Thoracic aorta (tissue), 2 donors: ENCODE measurements at regions not wholly inside any gene's neighbourhood (a gene's known extent, or its start where the extent isn't known, plus 50 kb on each side); places are given as distances from the start of the nearest gene placed in this dataset.

ENCODE experiments used
- ATAC-seq: fragments of 150-250 bp; one replicate; pipeline ENCODE4 v1.8.0; 2017; ENCODE audit warnings: low read depth; ENCODE audit not compliant: insufficient number of reproducible peaks, low FRiP score
- DNase-seq: peaks from one replicate; pipeline ENCODE4 v3.0.0-alpha.2; 2020; ENCODE audit warnings: low spot score
- H3K27ac ChIP-seq, 2 donors: fragments of 200-600 bp; sonication (generic); 1 replicate in 1 of 2; 2 replicates in 1 of 2; pipeline ENCODE4 v1.5.1; 2016; ENCODE audit warnings: mild to moderate bottlenecking in 2 of 2, moderate library complexity in 2 of 2
- H3K27me3 ChIP-seq: fragments of 200-600 bp; sonication (generic); replicated peaks from 2 replicates; pipeline ENCODE4 v1.6.0; 2016; ENCODE audit warnings: mild to moderate bottlenecking; ENCODE audit not compliant: insufficient read depth
- H3K36me3 ChIP-seq: fragments of 200-600 bp; sonication (generic); one replicate; pipeline ENCODE4 v1.5.1; 2016
- H3K4me1 ChIP-seq, 2 donors: fragments of 200-600 bp; sonication (generic); 1 replicate in 1 of 2; 2 replicates in 1 of 2; pipeline versions ENCODE4 v1.5.1 to v1.6.0; 2016; ENCODE audit warnings: low read depth in 2 of 2, mild to moderate bottlenecking in 1 of 2; ENCODE audit not compliant: control insufficient read depth in 1 of 2
- H3K4me3 ChIP-seq: fragments of 200-600 bp; sonication (generic); 2 replicates; pipeline ENCODE4 v1.5.1; 2016; ENCODE audit warnings: mild to moderate bottlenecking
- H3K9me3 ChIP-seq: fragments of 200-600 bp; sonication (generic); 2 replicates; pipeline ENCODE4 v1.5.1; 2016
- CTCF ChIP-seq: fragments of 200-600 bp; sonication (generic); IDR thresholded peaks from one replicate; pipeline ENCODE4 v1.5.1; 2019; ENCODE audit warnings: antibody characterized with exemption

DNA sequence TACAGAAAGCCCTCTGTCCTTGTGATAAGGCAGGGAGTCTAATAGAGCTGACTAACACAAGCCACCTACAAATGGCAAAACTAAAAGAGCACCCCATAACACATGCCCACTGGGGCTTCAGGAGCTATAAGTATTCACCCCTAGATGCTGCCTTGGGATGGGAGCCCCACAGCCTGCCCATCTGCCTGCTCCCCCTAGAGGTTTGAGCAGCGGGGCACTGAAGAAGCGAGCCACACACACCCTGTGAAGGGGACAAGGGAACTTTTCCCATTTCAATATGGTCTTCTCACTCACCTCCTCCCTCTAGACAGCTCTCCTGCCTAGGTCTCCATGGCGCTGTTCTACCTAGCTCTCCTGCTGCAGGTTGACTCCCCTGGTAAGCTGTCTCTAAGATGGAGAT is 261.0 kb downstream of the SHQ1 start:
- Histone ChIP-seq H3K4me1 (peaks cover 0 to 15% of the 10 kb centered on the region in 2 donors), H3K27ac (no peak overlapping the region), H3K4me3 (no peak overlapping the region), H3K36me3 (no peaks in the 10 kb centered on the region), H3K9me3 (no peaks in the 10 kb centered on the region), H3K27me3 (no peaks in the 10 kb centered on the region)
- no peak for ATAC-seq
- no peak for TF ChIP-seq CTCF
- no peak for DNase-seq

DNA sequence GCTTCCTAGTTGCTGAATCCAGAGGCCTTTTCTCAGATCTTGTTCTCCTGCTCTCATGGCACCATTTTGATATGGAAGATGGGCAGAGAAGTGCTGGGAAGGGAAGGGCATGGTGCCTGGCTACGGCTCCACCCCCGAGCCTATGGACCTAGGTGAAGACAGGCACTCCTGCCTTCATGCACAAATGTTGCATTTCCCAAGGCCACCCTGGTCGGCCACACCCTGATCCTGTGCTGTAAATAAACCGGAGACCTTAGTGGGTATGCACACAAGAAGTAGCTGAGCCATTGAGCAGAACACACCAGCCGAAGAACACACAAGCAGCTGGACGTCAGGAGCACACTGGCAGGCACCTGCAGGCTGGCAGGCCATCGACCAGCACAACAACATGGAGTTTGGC is 261.6 kb downstream of the SHQ1 start:
- no peak overlapping the region for H3K27ac ChIP-seq
- peaks cover 0 to 9% of the 10 kb centered on the region in 2 donors for H3K4me1 ChIP-seq
- H3K4me3 ChIP-seq = no peak overlapping the region
- H3K27me3 ChIP-seq = no peaks in the 10 kb centered on the region
- H3K36me3 ChIP-seq = no peaks in the 10 kb centered on the region
- TF ChIP-seq CTCF = no peak
- H3K9me3 ChIP-seq = no peaks in the 10 kb centered on the region
- ATAC-seq (no peak), DNase-seq (no peak)

- DNase-seq (no peak), ATAC-seq (no peak)
- Histone ChIP-seq H3K9me3 (no peaks in the 10 kb centered on the region), H3K27ac (no peak overlapping the region), H3K4me3 (no peak overlapping the region), H3K36me3 (no peaks in the 10 kb centered on the region), H3K4me1 (peaks cover 0 to 2% of the 10 kb centered on the region in 2 donors), H3K27me3 (no peaks in the 10 kb centered on the region)
- TF ChIP-seq CTCF = no peak
Observed at GRCh38 chr3:72585966-72586365, 262.3 kb downstream of the SHQ1 start.

DNA sequence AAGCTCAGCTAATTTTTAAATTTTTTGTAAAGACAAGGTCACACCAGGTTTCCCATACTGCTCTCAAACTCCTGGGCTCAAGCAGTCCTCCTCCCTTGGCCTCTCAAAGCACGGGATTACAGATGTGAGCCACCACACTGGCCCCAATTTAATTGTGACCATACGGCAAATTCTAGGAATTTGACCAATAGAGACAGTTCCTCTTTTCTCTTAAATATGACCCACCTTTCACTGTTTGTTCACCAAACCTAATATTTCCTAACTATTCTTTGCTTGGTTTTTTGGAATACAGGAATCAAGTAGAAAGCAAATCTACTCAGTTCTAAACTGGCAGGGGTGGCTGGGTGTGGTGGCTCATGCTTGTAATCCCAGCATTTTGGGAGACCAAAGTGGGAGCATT is 264.0 kb downstream of the SHQ1 start:
- H3K27me3 ChIP-seq = no peaks in the 10 kb centered on the region
- no peak for ATAC-seq
- H3K27ac ChIP-seq = no peak overlapping the region
- no peaks in the 10 kb centered on the region for H3K9me3 ChIP-seq
- DNase-seq = no peak
- no peak overlapping the region for H3K4me3 ChIP-seq
- TF ChIP-seq CTCF = no peak
- no peaks in the 10 kb centered on the region for H3K36me3 ChIP-seq
- no peaks in the 10 kb centered on the region for H3K4me1 ChIP-seq

DNA sequence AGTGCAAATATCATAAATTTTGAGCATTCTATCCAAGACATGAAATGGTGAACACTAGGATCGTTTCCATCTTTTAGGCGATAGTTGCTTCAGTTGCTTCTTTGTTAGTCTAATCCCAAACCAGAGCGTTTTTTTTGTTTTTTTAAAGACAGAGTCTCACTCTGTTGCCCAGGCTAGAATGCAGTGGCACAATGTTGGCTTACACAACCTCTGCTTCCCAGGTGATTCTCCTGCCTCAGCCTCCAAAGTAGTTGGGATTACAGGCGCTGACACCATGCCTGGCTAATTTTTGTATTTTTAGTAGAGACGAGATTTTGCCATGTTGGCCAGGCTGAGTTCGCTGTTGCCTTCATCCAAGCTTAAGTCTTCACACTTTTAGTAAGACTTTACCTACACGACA is 265.3 kb downstream of the SHQ1 start:
- no peak for DNase-seq
- no peak overlapping the region for H3K27ac ChIP-seq
- H3K27me3 ChIP-seq = no peaks in the 10 kb centered on the region
- H3K36me3 ChIP-seq = no peaks in the 10 kb centered on the region
- TF ChIP-seq CTCF = no peak
- no peaks in the 10 kb centered on the region for H3K4me1 ChIP-seq
- H3K4me3 ChIP-seq = no peak overlapping the region
- ATAC-seq = no peak
- H3K9me3 ChIP-seq = no peaks in the 10 kb centered on the region
